ENCODE measurements at regions not wholly inside any gene's neighbourhood (a gene's known extent, or its start where the extent isn't known, plus 50 kb on each side); places are given as distances from the start of the nearest gene placed in this dataset.
"Not testable (repeated sequence)": the region's sequence is repeated elsewhere in the genome, so short reads cannot be mapped to it uniquely, and the experiment has no call there.

DNA sequence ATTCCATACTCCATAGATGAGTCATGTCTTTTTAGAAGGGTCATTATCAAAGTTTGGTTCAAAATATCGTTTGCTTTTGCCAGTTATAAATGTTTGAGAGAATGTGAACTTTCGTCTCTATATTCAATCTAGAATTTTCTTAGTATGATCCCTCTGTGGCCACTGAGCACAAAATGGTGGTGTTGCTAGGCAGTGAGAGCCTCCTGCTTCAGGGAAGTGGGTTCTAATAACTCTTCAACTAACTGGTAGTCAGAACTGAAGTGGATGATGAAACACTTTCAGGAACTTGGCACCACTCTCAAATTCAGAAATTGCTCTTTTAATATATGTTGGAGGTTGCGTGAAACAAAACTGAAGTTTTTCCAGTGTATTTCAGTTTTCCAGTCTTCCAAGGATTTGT is 125.0 kb upstream of the DOK5 start:
- CTCF ChIA-PET (ENCODE audit: low intra/inter-chr PET ratio, low total read pairs) = no interaction called here
- intact Hi-C loops (cut with micrococcal nuclease; ENCODE audit: unreplicated experiment) (loop anchor here (10.0 kb wide), 1 partner anchor 64 kb away; no protein-coding TSS in a partner anchor), in situ Hi-C loops (cut with HindIII; ENCODE audit: extremely low pct_ligation_motif_present, low pct_unique_long_range_greater_than_20kb) (no loop called here)
- Histone ChIP-seq H3K36me3 (replicated peaks in 1 of 2; ENCODE audit: control insufficient read depth in 1 of 2, insufficient read depth in 2 of 2, low read length in 2 of 2) (no peaks in the 10 kb centered on the region), H3K4me3 (replicated peaks in 1 of 3; ENCODE audit: insufficient read depth in 1 of 3, low read depth in 2 of 3, low read length in 3 of 3) (no peak overlapping the region), H3K27ac (ENCODE audit: extremely low read length, insufficient read depth, low read length) (no peak overlapping the region), H3K9me3 (ENCODE audit: low read length) (no peaks in the 10 kb centered on the region), H3K4me1 (ENCODE audit: insufficient read depth, low read length) (no peaks in the 10 kb centered on the region), H3K9ac (ENCODE audit: insufficient read depth, low read depth, low read length) (no peak overlapping the region), H3K79me2 (ENCODE audit: insufficient read depth, low read length) (no peaks in the 10 kb centered on the region), H3K4me2 (ENCODE audit: low read depth, low read length) (no peak overlapping the region), H3K27me3 (ENCODE audit: control insufficient read depth in 1 of 2, insufficient read depth in 2 of 2, low read length in 2 of 2) (no peaks in the 10 kb centered on the region), H4K20me1 (ENCODE audit: insufficient read depth, low read length) (no peaks in the 10 kb centered on the region), H2AFZ (ENCODE audit: low read length) (no peak overlapping the region)
- FAIRE-seq = no peak
- no peak for DNase-seq (ENCODE audit: low spot score)
- no peak for ATAC-seq
- WGBS (ENCODE audit: low lambda C conversion rate) = 11% methylated on average over 3 of the region's 3 CpGs
- POLR2A ChIA-PET = no interaction called here
- no TSS peak for BruUV-seq (replicated peaks)
- TF ChIP-seq NR2F1 (CRISPR knock-in tag; IDR thresholded peaks at IDR 0.05) = no peak
- TF ChIP-seq NFKB2 (CRISPR knock-in tag; IDR thresholded peaks at IDR 0.05; ENCODE audit: borderline replicate concordance) = no peak
- no peak for TF ChIP-seq ZNF383 (CRISPR knock-in tag; IDR thresholded peaks at IDR 0.05; ENCODE audit: borderline replicate concordance)
- TF ChIP-seq AGO1 (IDR thresholded peaks at IDR 0.05; ENCODE audit: low read depth, low read length, poor library complexity, severe bottlenecking) = no peak
- TF ChIP-seq RELA (CRISPR knock-in tag; IDR thresholded peaks at IDR 0.05) = no peak

DNA sequence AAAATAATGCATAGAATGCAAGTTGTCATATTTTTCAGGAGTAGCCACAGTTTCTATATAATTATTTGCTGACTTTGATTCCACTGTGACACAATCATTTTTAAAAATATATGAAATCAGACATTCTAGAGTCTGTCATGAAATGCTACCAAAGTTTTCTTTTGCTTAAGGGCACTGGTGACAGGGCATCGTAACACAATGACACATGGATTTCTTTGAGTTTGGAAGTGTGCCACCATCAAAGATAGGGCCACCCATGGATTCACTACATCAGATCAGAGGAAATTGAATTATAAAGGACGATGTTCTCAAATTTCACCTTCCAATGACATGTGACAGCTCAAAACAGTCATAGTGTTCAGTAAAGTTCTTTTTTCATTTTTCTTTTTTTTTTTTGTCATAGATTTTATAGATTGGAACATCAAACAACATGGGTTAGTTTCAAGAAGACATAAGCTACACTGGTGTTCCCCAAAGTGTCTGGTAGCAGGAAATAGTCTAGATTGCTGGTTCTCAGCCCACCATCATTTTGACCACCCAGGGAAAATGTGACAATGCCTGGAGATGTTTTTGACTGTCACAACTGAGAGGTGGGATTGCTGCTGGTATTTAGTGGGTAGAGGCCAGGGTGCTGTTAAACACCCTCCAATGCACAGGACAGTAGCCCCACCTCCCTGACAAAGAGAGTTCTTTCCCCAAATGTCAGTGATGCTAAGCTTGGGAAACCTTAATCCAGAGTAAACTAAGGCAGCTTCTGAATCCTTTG is 123.8 kb upstream of the DOK5 start:
- FAIRE-seq (no peak), DNase-seq (ENCODE audit: low spot score) (no peak), ATAC-seq (no peak)
- no TSS peak for BruUV-seq (replicated peaks)
- intact Hi-C loops (cut with micrococcal nuclease; ENCODE audit: unreplicated experiment) = loop anchor here (10.0 kb wide), 1 partner anchor 63 kb away; no protein-coding TSS in a partner anchor
- CTCF ChIA-PET (ENCODE audit: low intra/inter-chr PET ratio, low total read pairs) = no interaction called here
- H3K4me1 ChIP-seq (ENCODE audit: insufficient read depth, low read length) = no peaks in the 10 kb centered on the region
- H3K9me3 ChIP-seq (ENCODE audit: low read length) = no peaks in the 10 kb centered on the region
- H3K79me2 ChIP-seq (ENCODE audit: insufficient read depth, low read length) = no peaks in the 10 kb centered on the region
- no peak overlapping the region for H3K4me3 ChIP-seq (replicated peaks in 1 of 3; ENCODE audit: insufficient read depth in 1 of 3, low read depth in 2 of 3, low read length in 3 of 3)
- in situ Hi-C loops (cut with HindIII; ENCODE audit: extremely low pct_ligation_motif_present, low pct_unique_long_range_greater_than_20kb) = no loop called here
- H2AFZ ChIP-seq (ENCODE audit: low read length) = no peak overlapping the region
- H3K9ac ChIP-seq (ENCODE audit: insufficient read depth, low read depth, low read length) = no peak overlapping the region
- no peak overlapping the region for H3K27ac ChIP-seq (ENCODE audit: extremely low read length, insufficient read depth, low read length)
- H3K36me3 ChIP-seq (replicated peaks in 1 of 2; ENCODE audit: control insufficient read depth in 1 of 2, insufficient read depth in 2 of 2, low read length in 2 of 2) = no peaks in the 10 kb centered on the region
- POLR2A ChIA-PET = no interaction called here
- WGBS (ENCODE audit: low lambda C conversion rate) = 14% methylated on average over 2 of the region's 2 CpGs
- no peak for TF ChIP-seq ZNF788 (CRISPR knock-in tag; IDR thresholded peaks at IDR 0.05; ENCODE audit: borderline replicate concordance)
- 0 out of 2 replicates have a peak, but pooled peaks have one; percentile 20 for TF ChIP-seq CREB1 (IDR thresholded peaks at IDR 0.05)
- no peak for TF ChIP-seq CREB1 (CRISPR knock-in tag; IDR thresholded peaks at IDR 0.05)
- TF ChIP-seq MAFK (conservative IDR thresholded peaks at IDR 0.05 in 1 of 2, IDR thresholded peaks at IDR 0.05 in 1 of 2; ENCODE audit: low read length in 2 of 2) = 0 out of 4 replicates have a peak, but pooled peaks of 1 of the 2 experiments have one; percentile 28
- TF ChIP-seq MED13 (CRISPR knock-in tag; IDR thresholded peaks at IDR 0.05) = no peak
- H3K4me2 ChIP-seq (ENCODE audit: low read depth, low read length) = no peak overlapping the region
- no peaks in the 10 kb centered on the region; a peak in 1 of 5 replicates for H3K27me3 ChIP-seq (ENCODE audit: control insufficient read depth in 1 of 2, insufficient read depth in 2 of 2, low read length in 2 of 2)
- H4K20me1 ChIP-seq (ENCODE audit: insufficient read depth, low read length) = no peaks in the 10 kb centered on the region

DNA sequence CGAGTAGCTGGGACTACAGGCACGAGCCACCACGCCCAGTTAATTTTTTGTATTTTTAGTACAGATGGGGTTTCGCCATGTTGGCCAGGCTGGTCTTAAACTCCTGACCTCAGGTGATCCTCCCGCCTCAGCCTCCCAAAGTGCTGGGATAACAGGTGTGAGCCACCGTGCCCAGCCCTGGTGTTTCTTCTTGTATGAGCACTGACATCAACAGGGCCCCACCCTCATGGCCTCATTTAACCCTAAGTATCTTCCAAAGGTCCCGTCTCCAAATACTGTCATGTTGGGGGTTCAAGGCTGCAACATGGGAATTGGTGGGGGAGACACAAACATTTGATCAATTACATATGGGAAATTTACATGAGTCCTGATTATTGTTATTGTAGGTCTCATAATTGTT is 122.9 kb upstream of the DOK5 start:
- H2AFZ ChIP-seq (ENCODE audit: low read length); H3K27ac ChIP-seq (ENCODE audit: extremely low read length, insufficient read depth, low read length); H3K9me3 ChIP-seq (ENCODE audit: low read length); CTCF ChIA-PET (ENCODE audit: low intra/inter-chr PET ratio, low total read pairs); H3K4me3 ChIP-seq (replicated peaks in 1 of 3; ENCODE audit: insufficient read depth in 1 of 3, low read depth in 2 of 3, low read length in 3 of 3); H3K27me3 ChIP-seq (ENCODE audit: control insufficient read depth in 1 of 2, insufficient read depth in 2 of 2, low read length in 2 of 2); H3K36me3 ChIP-seq (replicated peaks in 1 of 2; ENCODE audit: control insufficient read depth in 1 of 2, insufficient read depth in 2 of 2, low read length in 2 of 2); BruUV-seq (replicated peaks); H3K4me2 ChIP-seq (ENCODE audit: low read depth, low read length); in situ Hi-C loops (cut with HindIII; ENCODE audit: extremely low pct_ligation_motif_present, low pct_unique_long_range_greater_than_20kb); H3K9ac ChIP-seq (ENCODE audit: insufficient read depth, low read depth, low read length); ATAC-seq; H3K79me2 ChIP-seq (ENCODE audit: insufficient read depth, low read length); H4K20me1 ChIP-seq (ENCODE audit: insufficient read depth, low read length); H3K4me1 ChIP-seq (ENCODE audit: insufficient read depth, low read length); POLR2A ChIA-PET; DNase-seq (ENCODE audit: low spot score); FAIRE-seq: not testable (repeated sequence)
- intact Hi-C loops (cut with micrococcal nuclease; ENCODE audit: unreplicated experiment) = loop anchor here (10.0 kb wide), 1 partner anchor 62 kb away; no protein-coding TSS in a partner anchor
- 9% methylated on average over 7 of the region's 7 CpGs for WGBS (ENCODE audit: low lambda C conversion rate)
